Suprapubic skin (tissue), 2 donors: ENCODE measurements at regions not wholly inside any gene's neighbourhood (a gene's known extent, or its start where the extent isn't known, plus 50 kb on each side); places are given as distances from the start of the nearest gene placed in this dataset.

Source experiments
- EP300 ChIP-seq: sonication (generic); formaldehyde crosslinking; IDR thresholded peaks from one replicate; pipeline ENCODE4 v1.6.1; 2017; ENCODE audit warnings: antibody characterized with exemption
- POLR2A ChIP-seq, 2 donors: fragments of 450-650 bp; IDR thresholded peaks; one replicate each; pipeline ENCODE4 v1.6.1; 2017; ENCODE audit warnings: antibody characterized with exemption in 2 of 2, mild to moderate bottlenecking in 2 of 2, moderate library complexity in 2 of 2

DNA sequence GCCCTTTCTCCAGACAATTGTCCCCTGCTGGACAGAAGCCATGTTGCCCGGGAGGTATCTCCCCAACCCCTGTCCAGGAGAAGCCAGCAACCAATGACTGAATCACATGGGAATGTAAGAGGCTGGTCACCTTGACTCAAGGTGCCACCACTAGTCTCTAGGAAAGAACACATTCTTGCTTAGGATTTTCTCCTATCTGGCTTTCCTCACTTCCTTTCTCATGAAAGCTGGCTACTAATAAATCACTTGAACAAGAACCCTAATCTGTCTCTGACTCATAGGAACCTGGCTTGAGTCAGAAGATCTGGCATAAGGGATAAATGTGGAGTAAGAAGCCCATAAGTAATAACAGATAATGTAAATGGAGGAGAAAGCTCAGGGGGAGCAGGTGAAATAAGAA, 101.4 kb upstream of the C11orf87 start:
- TF ChIP-seq EP300 (no peak), POLR2A (IDR thresholded peaks at IDR 0.05) (no peak)
